Vagina (tissue), 2 donors: ENCODE measurements at regions not wholly inside any gene's neighbourhood (a gene's known extent, or its start where the extent isn't known, plus 50 kb on each side); places are given as distances from the start of the nearest gene placed in this dataset.

Experiments used
- CTCF ChIP-seq, 3 experiments: fragments of 450-650 bp in 2 of 3; fragments of 200-600 bp in 1 of 3; sonication (generic) in 1 of 3; IDR thresholded peaks; one replicate each; pipeline ENCODE4 v1.5.1; 2017 to 2019; ENCODE audit warnings: antibody characterized with exemption in 3 of 3, mild to moderate bottlenecking in 2 of 3, moderate library complexity in 2 of 3
- POLR2A ChIP-seq, 2 donors: fragments of 450-650 bp; IDR thresholded peaks; one replicate each; pipeline ENCODE4 v1.6.1; 2017; ENCODE audit warnings: antibody characterized with exemption in 2 of 2, mild to moderate bottlenecking in 2 of 2, moderate library complexity in 2 of 2

- TF ChIP-seq POLR2A (IDR thresholded peaks at IDR 0.05), result no peak
- no peak for TF ChIP-seq CTCF (IDR thresholded peaks at IDR 0.05)
These were observed 150.7 kb upstream of the LHX5 start for GRCh38 chr12:113622410-113622809.
